ENCODE measurements at regions not wholly inside any gene's neighbourhood (a gene's known extent, or its start where the extent isn't known, plus 50 kb on each side); places are given as distances from the start of the nearest gene placed in this dataset.

DNA sequence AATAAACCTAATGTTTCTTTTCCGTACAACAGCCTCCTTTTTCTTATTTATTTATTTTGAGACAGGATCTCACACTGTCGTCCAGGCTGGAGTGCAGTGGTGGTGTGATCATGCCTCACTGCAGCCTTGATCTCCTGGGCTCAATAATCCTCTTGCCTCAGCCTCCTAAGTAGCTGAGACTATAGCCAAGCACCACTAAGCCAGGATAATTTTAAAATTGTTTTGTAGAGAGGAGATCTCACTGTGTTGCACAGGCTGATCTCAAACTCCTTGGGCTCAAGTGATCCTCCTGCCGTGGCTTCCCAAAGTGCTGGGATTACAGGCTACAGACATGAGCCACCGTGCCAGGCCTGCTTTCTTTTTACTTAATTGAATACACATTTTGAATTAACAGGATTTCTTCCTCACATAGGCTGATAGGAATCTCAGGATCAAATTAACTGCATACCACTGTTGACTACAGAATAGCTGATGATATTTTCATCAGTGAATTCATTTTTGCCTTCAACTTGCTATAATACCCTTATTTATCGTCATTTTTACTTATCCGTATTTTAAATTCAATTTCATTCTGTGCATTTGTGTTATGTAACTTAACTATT, 2010.5 kb downstream of the NCAM2 start:
- Histone ChIP-seq H3K27ac (ENCODE audit: low read length) (no peak overlapping the region), H3K9ac (ENCODE audit: low read length) (no peak overlapping the region), H3K4me2 (ENCODE audit: low read length) (no peak overlapping the region), H3K36me3 (replicated peaks; ENCODE audit: low read depth, low read length) (no peaks in the 10 kb centered on the region), H4K20me1 (ENCODE audit: insufficient read depth, low read length) (no peaks in the 10 kb centered on the region), H2AFZ (ENCODE audit: low read depth, low read length) (no peak overlapping the region), H3K4me1 (ENCODE audit: low read length) (no peaks in the 10 kb centered on the region), H3K4me3 (ENCODE audit: low read length) (no peak overlapping the region), H3K27me3 (ENCODE audit: low read depth, low read length) (no peaks in the 10 kb centered on the region), H3K9me3 (ENCODE audit: insufficient read depth, low read length) (no peaks in the 10 kb centered on the region), H3K79me2 (ENCODE audit: low read length) (no peaks in the 10 kb centered on the region)
- no peak for TF ChIP-seq EZH2phosphoT487 (IDR thresholded peaks at IDR 0.05; ENCODE audit: low read depth)
- TF ChIP-seq, protein P1, sequence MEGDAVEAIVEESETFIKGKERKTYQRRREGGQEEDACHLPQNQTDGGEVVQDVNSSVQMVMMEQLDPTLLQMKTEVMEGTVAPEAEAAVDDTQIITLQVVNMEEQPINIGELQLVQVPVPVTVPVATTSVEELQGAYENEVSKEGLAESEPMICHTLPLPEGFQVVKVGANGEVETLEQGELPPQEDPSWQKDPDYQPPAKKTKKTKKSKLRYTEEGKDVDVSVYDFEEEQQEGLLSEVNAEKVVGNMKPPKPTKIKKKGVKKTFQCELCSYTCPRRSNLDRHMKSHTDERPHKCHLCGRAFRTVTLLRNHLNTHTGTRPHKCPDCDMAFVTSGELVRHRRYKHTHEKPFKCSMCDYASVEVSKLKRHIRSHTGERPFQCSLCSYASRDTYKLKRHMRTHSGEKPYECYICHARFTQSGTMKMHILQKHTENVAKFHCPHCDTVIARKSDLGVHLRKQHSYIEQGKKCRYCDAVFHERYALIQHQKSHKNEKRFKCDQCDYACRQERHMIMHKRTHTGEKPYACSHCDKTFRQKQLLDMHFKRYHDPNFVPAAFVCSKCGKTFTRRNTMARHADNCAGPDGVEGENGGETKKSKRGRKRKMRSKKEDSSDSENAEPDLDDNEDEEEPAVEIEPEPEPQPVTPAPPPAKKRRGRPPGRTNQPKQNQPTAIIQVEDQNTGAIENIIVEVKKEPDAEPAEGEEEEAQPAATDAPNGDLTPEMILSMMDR (IDR thresholded peaks at IDR 0.05; ENCODE audit: low read depth, low read length): no peak

DNA sequence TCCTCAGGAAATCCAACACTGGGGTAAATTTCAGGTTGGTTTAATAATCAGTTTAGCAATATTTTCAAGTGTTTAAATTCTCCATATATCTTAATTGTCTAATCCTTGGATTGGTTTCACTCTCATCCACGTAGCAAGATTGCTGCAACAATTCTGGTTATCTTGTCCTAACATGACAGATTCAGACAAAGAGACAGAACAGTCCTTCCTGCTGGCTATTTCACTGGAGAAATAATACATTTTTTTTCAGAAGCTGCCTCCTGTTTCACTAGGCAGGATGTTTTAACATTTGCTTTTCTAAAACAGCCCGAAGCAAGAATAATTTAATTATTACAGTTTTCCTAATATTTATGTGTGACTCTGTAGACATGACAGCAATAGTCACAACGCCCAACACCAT, 2011.2 kb downstream of the NCAM2 start:
- H3K79me2 ChIP-seq (ENCODE audit: low read length): no peaks in the 10 kb centered on the region

DNA sequence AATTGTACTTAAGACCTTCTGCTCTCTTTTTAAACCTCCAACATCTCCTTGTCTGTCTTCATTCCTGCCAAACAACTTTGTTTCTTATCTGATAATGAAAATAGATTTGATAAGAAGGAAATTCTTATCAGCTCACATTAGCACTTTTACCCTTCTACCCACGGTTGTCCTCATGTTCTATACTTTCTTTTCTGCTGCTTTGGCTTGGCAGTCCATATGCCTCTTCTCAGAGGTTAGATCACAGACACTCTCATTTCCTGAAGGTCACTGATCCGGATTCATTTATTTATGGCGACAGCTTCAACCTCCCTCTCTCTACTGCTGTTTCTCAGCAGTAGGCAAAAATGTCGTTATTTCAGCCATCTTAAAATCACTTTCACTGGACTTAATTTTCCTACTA, 2015.8 kb downstream of the NCAM2 start:
- no peak overlapping the region for H3K9ac ChIP-seq (ENCODE audit: low read length)
- no peaks in the 10 kb centered on the region for H3K4me1 ChIP-seq (ENCODE audit: low read length)
- no peak overlapping the region for H3K4me3 ChIP-seq (ENCODE audit: low read length)
- no peak overlapping the region for H3K4me2 ChIP-seq (ENCODE audit: low read length)
- no peaks in the 10 kb centered on the region for H3K79me2 ChIP-seq (ENCODE audit: low read length)
- H3K36me3 ChIP-seq (replicated peaks; ENCODE audit: low read depth, low read length): no peaks in the 10 kb centered on the region
- no peaks in the 10 kb centered on the region for H4K20me1 ChIP-seq (ENCODE audit: insufficient read depth, low read length)
- H3K9me3 ChIP-seq (ENCODE audit: insufficient read depth, low read length): no peaks in the 10 kb centered on the region
- TF ChIP-seq EZH2phosphoT487 (IDR thresholded peaks at IDR 0.05; ENCODE audit: low read depth): no peak
- TF ChIP-seq, protein P1 (IDR thresholded peaks at IDR 0.05; ENCODE audit: low read depth, low read length): no peak
- H2AFZ ChIP-seq (ENCODE audit: low read depth, low read length): no peak overlapping the region
- no peak overlapping the region for H3K27ac ChIP-seq (ENCODE audit: low read length)
- no peaks in the 10 kb centered on the region for H3K27me3 ChIP-seq (ENCODE audit: low read depth, low read length)

More for the DNA sequence above, 2011.2 kb downstream of the NCAM2 start:
- Histone ChIP-seq H3K4me3 (ENCODE audit: low read length) (no peak overlapping the region), H3K27me3 (ENCODE audit: low read depth, low read length) (no peaks in the 10 kb centered on the region), H3K9ac (ENCODE audit: low read length) (no peak overlapping the region), H3K4me1 (ENCODE audit: low read length) (no peaks in the 10 kb centered on the region), H3K36me3 (replicated peaks; ENCODE audit: low read depth, low read length) (no peaks in the 10 kb centered on the region), H2AFZ (ENCODE audit: low read depth, low read length) (no peak overlapping the region), H3K4me2 (ENCODE audit: low read length) (no peak overlapping the region), H4K20me1 (ENCODE audit: insufficient read depth, low read length) (no peaks in the 10 kb centered on the region), H3K27ac (ENCODE audit: low read length) (no peak overlapping the region), H3K9me3 (ENCODE audit: insufficient read depth, low read length) (no peaks in the 10 kb centered on the region)
- TF ChIP-seq EZH2phosphoT487 (IDR thresholded peaks at IDR 0.05; ENCODE audit: low read depth): no peak
- TF ChIP-seq, protein P1 (IDR thresholded peaks at IDR 0.05; ENCODE audit: low read depth, low read length): no peak

DNA sequence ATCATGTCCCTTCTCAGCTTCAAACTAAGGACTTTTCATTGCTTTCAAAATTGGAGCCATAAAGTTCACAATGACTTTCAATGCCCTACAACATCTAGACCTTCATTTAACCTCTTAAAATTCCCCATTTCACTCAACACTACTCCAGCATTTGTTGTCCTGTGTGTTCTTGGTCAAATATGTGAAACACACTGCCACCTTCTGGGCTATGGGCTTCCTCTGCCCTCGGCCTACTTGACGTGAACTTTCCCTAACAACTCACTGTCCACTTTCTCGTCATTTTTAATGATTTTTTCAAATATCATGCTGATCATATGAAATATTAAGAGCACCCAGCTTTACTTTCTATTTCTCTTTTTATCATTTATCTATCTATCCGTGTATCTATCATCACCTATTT, 2018.4 kb downstream of the NCAM2 start:
- no peaks in the 10 kb centered on the region for H3K27me3 ChIP-seq (ENCODE audit: low read depth, low read length)
- no peak for TF ChIP-seq EZH2phosphoT487 (IDR thresholded peaks at IDR 0.05; ENCODE audit: low read depth)
- TF ChIP-seq, protein P1 (IDR thresholded peaks at IDR 0.05; ENCODE audit: low read depth, low read length): peak; percentile 64
- no peak overlapping the region for H3K4me3 ChIP-seq (ENCODE audit: low read length)
- H3K4me2 ChIP-seq (ENCODE audit: low read length): no peak overlapping the region
- no peaks in the 10 kb centered on the region for H3K4me1 ChIP-seq (ENCODE audit: low read length)
- H3K27ac ChIP-seq (ENCODE audit: low read length): no peak overlapping the region
- H3K79me2 ChIP-seq (ENCODE audit: low read length): no peaks in the 10 kb centered on the region
- H2AFZ ChIP-seq (ENCODE audit: low read depth, low read length): no peak overlapping the region
- no peaks in the 10 kb centered on the region for H4K20me1 ChIP-seq (ENCODE audit: insufficient read depth, low read length)
- no peaks in the 10 kb centered on the region for H3K36me3 ChIP-seq (replicated peaks; ENCODE audit: low read depth, low read length)
- H3K9ac ChIP-seq (ENCODE audit: low read length): no peak overlapping the region
- no peaks in the 10 kb centered on the region for H3K9me3 ChIP-seq (ENCODE audit: insufficient read depth, low read length)

Measured in OCI-LY3 (cell line).